Transverse colon (tissue), 4 donors: ENCODE measurements at regions not wholly inside any gene's neighbourhood (a gene's known extent, or its start where the extent isn't known, plus 50 kb on each side); places are given as distances from the start of the nearest gene placed in this dataset.

Experiments used
- EP300 ChIP-seq: sonication (generic); formaldehyde crosslinking; IDR thresholded peaks from one replicate; pipeline ENCODE4 v1.6.1; 2017; ENCODE audit warnings: antibody characterized with exemption, low read depth
- POLR2A ChIP-seq: fragments of 450-650 bp; IDR thresholded peaks from one replicate; pipeline ENCODE4 v1.6.1; 2016; ENCODE audit warnings: antibody characterized with exemption, mild to moderate bottlenecking, moderate library complexity
- POLR2AphosphoS5 ChIP-seq, 3 donors: sonication (generic); formaldehyde crosslinking; IDR thresholded peaks; one replicate each; pipeline ENCODE4 v1.6.1; 2016; ENCODE audit warnings: antibody characterized with exemption in 3 of 3
- TF ChIP-seq, protein P1 (sequence below), 5 experiments: fragments of 200-600 bp in 3 of 5; fragments of 450-650 bp in 2 of 5; sonication (generic) in 3 of 5; IDR thresholded peaks; 1 replicate in 2 of 5; 2 replicates in 3 of 5; pipeline ENCODE4 v1.5.1; 2016 to 2017; ENCODE audit warnings: antibody characterized with exemption in 5 of 5, inconsistent platforms in 3 of 5, mild to moderate bottlenecking in 2 of 5, moderate library complexity in 1 of 5

DNA sequence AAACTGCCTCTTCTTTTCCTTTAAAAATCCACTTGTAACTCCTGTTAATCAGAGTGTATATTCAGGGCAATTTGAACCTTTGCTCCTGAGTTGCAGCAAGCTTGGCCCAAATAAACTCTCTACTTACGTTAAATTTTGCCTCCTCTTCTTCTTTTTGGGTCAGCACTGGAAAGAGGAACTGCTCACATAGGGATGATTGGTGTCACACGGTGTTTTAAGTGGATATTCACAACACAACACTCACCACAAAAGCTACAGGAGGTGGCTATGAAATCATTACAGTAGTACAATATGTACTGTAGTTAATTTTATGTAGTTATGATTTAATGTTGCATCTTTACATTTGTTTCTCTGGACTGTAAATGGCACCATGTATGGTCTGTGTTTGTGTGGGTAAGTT is 96.8 kb upstream of the DOCK9 start:
- TF ChIP-seq, protein P1, sequence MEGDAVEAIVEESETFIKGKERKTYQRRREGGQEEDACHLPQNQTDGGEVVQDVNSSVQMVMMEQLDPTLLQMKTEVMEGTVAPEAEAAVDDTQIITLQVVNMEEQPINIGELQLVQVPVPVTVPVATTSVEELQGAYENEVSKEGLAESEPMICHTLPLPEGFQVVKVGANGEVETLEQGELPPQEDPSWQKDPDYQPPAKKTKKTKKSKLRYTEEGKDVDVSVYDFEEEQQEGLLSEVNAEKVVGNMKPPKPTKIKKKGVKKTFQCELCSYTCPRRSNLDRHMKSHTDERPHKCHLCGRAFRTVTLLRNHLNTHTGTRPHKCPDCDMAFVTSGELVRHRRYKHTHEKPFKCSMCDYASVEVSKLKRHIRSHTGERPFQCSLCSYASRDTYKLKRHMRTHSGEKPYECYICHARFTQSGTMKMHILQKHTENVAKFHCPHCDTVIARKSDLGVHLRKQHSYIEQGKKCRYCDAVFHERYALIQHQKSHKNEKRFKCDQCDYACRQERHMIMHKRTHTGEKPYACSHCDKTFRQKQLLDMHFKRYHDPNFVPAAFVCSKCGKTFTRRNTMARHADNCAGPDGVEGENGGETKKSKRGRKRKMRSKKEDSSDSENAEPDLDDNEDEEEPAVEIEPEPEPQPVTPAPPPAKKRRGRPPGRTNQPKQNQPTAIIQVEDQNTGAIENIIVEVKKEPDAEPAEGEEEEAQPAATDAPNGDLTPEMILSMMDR (IDR thresholded peaks at IDR 0.05), result no peak
- no peak for TF ChIP-seq EP300
- TF ChIP-seq POLR2A, result no peak
- TF ChIP-seq POLR2AphosphoS5 (IDR thresholded peaks at IDR 0.05), result no peak
